ENCODE measurements at regions not wholly inside any gene's neighbourhood (a gene's known extent, or its start where the extent isn't known, plus 50 kb on each side); places are given as distances from the start of the nearest gene placed in this dataset.

GRCh38 chr16:52634528-52634927 lies 87.6 kb upstream of the TOX3 start:
- Histone ChIP-seq H3K9me2 (ENCODE audit: insufficient read depth) (no peaks in the 10 kb centered on the region), H3K9me3 (ENCODE audit: insufficient read depth, low read depth) (no peaks in the 10 kb centered on the region), H3K27me3 (ENCODE audit: insufficient read depth, low read depth) (no peaks in the 10 kb centered on the region), H3K4me3 (no peak overlapping the region), H2AFZ (no peak overlapping the region), H3K79me2 (ENCODE audit: low read depth) (no peaks in the 10 kb centered on the region), H3K27ac (no peak overlapping the region), H3K4me2 (no peak overlapping the region), H3F3A (ENCODE audit: insufficient read depth, low read depth) (no peaks in the 10 kb centered on the region), H3K36me3 (ENCODE audit: low read depth) (no peaks in the 10 kb centered on the region), H3K4me1 (replicated peaks; ENCODE audit: insufficient read depth) (no peaks in the 10 kb centered on the region), H4K20me1 (ENCODE audit: insufficient read depth) (no peaks in the 10 kb centered on the region)
- ChIA-PET POLR2A (ENCODE audit: unreplicated experiment) (no interaction called here), CTCF (no interaction called here)
- BruUV-seq (replicated peaks) = no TSS peak
- TF ChIP-seq, protein P1, sequence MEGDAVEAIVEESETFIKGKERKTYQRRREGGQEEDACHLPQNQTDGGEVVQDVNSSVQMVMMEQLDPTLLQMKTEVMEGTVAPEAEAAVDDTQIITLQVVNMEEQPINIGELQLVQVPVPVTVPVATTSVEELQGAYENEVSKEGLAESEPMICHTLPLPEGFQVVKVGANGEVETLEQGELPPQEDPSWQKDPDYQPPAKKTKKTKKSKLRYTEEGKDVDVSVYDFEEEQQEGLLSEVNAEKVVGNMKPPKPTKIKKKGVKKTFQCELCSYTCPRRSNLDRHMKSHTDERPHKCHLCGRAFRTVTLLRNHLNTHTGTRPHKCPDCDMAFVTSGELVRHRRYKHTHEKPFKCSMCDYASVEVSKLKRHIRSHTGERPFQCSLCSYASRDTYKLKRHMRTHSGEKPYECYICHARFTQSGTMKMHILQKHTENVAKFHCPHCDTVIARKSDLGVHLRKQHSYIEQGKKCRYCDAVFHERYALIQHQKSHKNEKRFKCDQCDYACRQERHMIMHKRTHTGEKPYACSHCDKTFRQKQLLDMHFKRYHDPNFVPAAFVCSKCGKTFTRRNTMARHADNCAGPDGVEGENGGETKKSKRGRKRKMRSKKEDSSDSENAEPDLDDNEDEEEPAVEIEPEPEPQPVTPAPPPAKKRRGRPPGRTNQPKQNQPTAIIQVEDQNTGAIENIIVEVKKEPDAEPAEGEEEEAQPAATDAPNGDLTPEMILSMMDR (conservative IDR thresholded peaks at IDR 0.05) = no peak
- no peak for TF ChIP-seq EZH2 (IDR thresholded peaks at IDR 0.05; ENCODE audit: low read depth)
- intact Hi-C loops (cut with micrococcal nuclease; ENCODE audit: unreplicated experiment) = no loop called here
- DNase-seq = no peak

- no peak overlapping the region for H2AFZ ChIP-seq
- H3K79me2 ChIP-seq (ENCODE audit: low read depth) = no peaks in the 10 kb centered on the region
- H3K4me3 ChIP-seq = no peak overlapping the region
- no peak overlapping the region for H3K27ac ChIP-seq
- no peaks in the 10 kb centered on the region for H4K20me1 ChIP-seq (ENCODE audit: insufficient read depth)
- H3F3A ChIP-seq (ENCODE audit: insufficient read depth, low read depth) = no peaks in the 10 kb centered on the region
- no peaks in the 10 kb centered on the region for H3K9me2 ChIP-seq (ENCODE audit: insufficient read depth)
- ChIA-PET CTCF (no interaction called here), POLR2A (ENCODE audit: unreplicated experiment) (no interaction called here)
- intact Hi-C loops (cut with micrococcal nuclease; ENCODE audit: unreplicated experiment) = no loop called here
- no peaks in the 10 kb centered on the region for H3K4me1 ChIP-seq (replicated peaks; ENCODE audit: insufficient read depth)
- no peaks in the 10 kb centered on the region for H3K9me3 ChIP-seq (ENCODE audit: insufficient read depth, low read depth)
- no peak for TF ChIP-seq EZH2 (IDR thresholded peaks at IDR 0.05; ENCODE audit: low read depth)
- TF ChIP-seq, protein P1 (conservative IDR thresholded peaks at IDR 0.05) = no peak
- BruUV-seq (replicated peaks) = no TSS peak
- H3K36me3 ChIP-seq (ENCODE audit: low read depth) = no peaks in the 10 kb centered on the region
- DNase-seq = no peak
- no peak overlapping the region for H3K4me2 ChIP-seq
- H3K27me3 ChIP-seq (ENCODE audit: insufficient read depth, low read depth) = no peaks in the 10 kb centered on the region
Observed at GRCh38 chr16:52634104-52634503, 87.2 kb upstream of the TOX3 start.

GRCh38 chr16:52633230-52633629 lies 86.3 kb upstream of the TOX3 start:
- ChIA-PET POLR2A (ENCODE audit: unreplicated experiment) (no interaction called here), CTCF (no interaction called here)
- intact Hi-C loops (cut with micrococcal nuclease; ENCODE audit: unreplicated experiment) = no loop called here
- Histone ChIP-seq H3K4me2 (no peak overlapping the region), H4K20me1 (ENCODE audit: insufficient read depth) (no peaks in the 10 kb centered on the region), H3K27ac (no peak overlapping the region), H3K9me2 (ENCODE audit: insufficient read depth) (no peaks in the 10 kb centered on the region), H3K36me3 (ENCODE audit: low read depth) (no peaks in the 10 kb centered on the region), H3K4me1 (replicated peaks; ENCODE audit: insufficient read depth) (no peaks in the 10 kb centered on the region), H3K4me3 (no peak overlapping the region), H3K9me3 (ENCODE audit: insufficient read depth, low read depth) (no peaks in the 10 kb centered on the region), H3K79me2 (ENCODE audit: low read depth) (no peaks in the 10 kb centered on the region), H2AFZ (no peak overlapping the region), H3F3A (ENCODE audit: insufficient read depth, low read depth) (no peaks in the 10 kb centered on the region), H3K27me3 (ENCODE audit: insufficient read depth, low read depth) (no peaks in the 10 kb centered on the region)
- BruUV-seq (replicated peaks) = no TSS peak
- no peak for DNase-seq
- TF ChIP-seq, protein P1 (conservative IDR thresholded peaks at IDR 0.05) = no peak
- TF ChIP-seq EZH2 (IDR thresholded peaks at IDR 0.05; ENCODE audit: low read depth) = no peak

Measured in PC-9 (cell line).